ENCODE measurements at regions not wholly inside any gene's neighbourhood (a gene's known extent, or its start where the extent isn't known, plus 50 kb on each side); places are given as distances from the start of the nearest gene placed in this dataset.
A peak's percentile ranks its signal among the peaks of the same experiment; 100 is the strongest.

DNA sequence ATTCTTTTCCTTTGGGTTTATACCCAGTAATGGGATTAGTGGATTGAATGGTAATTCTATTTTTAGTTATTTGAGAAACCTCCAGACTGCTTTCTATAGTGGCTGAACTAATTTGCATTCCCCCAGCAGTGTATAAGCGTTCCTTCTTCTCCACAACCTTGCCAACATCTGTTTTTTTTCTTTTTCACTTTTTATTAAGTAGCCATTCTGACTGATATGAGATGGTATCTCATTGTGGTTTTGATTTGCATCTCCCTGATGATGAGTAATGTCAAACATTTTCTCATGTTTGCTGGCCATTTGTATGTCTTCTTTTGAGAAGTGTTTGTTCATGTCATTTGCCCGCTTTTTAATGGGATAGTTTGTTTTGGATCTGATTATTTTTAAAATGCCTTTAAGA is 64.1 kb upstream of the MEIS1 start:
- Mint-ChIP-seq H3K9me3 (ENCODE audit: unreplicated experiment) (no peaks in the 10 kb centered on the region), H3K27ac (ENCODE audit: unreplicated experiment) (no peak overlapping the region), H3K36me3 (ENCODE audit: low read depth, unreplicated experiment) (no peaks in the 10 kb centered on the region), H3K4me1 (ENCODE audit: low read depth, unreplicated experiment) (no peaks in the 10 kb centered on the region), H3K4me3 (ENCODE audit: unreplicated experiment) (no peak overlapping the region), H3K27me3 (ENCODE audit: low read depth, unreplicated experiment) (no peaks in the 10 kb centered on the region)
- Histone ChIP-seq H3K27me3 (ENCODE audit: insufficient read depth, low read length) (peaks cover 29% of the 10 kb centered on the region), H3K4me2 (ENCODE audit: low read length) (no peak overlapping the region), H3K4me3 (ENCODE audit: insufficient read depth, low read depth, low read length) (no peak overlapping the region), H3K9me3 (ENCODE audit: insufficient read depth, low read depth, low read length) (no peaks in the 10 kb centered on the region), H4K20me1 (ENCODE audit: insufficient read depth, low read length) (no peaks in the 10 kb centered on the region), H3K36me3 (ENCODE audit: insufficient read depth, low read length) (no peaks in the 10 kb centered on the region), H3K79me2 (ENCODE audit: insufficient read depth, low read length) (no peaks in the 10 kb centered on the region), H3K27ac (ENCODE audit: low read depth, low read length) (no peak overlapping the region), H3K4me1 (ENCODE audit: insufficient read depth, low read length) (no peaks in the 10 kb centered on the region), H3K9ac (ENCODE audit: low read length) (no peak overlapping the region), H2AFZ (ENCODE audit: low read depth, low read length) (no peak overlapping the region)
- TF ChIP-seq, protein P1, sequence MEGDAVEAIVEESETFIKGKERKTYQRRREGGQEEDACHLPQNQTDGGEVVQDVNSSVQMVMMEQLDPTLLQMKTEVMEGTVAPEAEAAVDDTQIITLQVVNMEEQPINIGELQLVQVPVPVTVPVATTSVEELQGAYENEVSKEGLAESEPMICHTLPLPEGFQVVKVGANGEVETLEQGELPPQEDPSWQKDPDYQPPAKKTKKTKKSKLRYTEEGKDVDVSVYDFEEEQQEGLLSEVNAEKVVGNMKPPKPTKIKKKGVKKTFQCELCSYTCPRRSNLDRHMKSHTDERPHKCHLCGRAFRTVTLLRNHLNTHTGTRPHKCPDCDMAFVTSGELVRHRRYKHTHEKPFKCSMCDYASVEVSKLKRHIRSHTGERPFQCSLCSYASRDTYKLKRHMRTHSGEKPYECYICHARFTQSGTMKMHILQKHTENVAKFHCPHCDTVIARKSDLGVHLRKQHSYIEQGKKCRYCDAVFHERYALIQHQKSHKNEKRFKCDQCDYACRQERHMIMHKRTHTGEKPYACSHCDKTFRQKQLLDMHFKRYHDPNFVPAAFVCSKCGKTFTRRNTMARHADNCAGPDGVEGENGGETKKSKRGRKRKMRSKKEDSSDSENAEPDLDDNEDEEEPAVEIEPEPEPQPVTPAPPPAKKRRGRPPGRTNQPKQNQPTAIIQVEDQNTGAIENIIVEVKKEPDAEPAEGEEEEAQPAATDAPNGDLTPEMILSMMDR (IDR thresholded peaks at IDR 0.05; ENCODE audit: insufficient read depth, low read depth, low read length): no peak
- TF ChIP-seq EZH2 (IDR thresholded peaks at IDR 0.05; ENCODE audit: insufficient read depth, low read length): no peak
- FAIRE-seq: no peak
- DNase-seq (ENCODE audit: low read depth): no peak

GRCh38 chr2:66366619-66367018 is 68.3 kb upstream of the MEIS1 start:
- Mint-ChIP-seq H3K27ac (ENCODE audit: unreplicated experiment) (no peak overlapping the region), H3K9me3 (ENCODE audit: unreplicated experiment) (no peaks in the 10 kb centered on the region), H3K36me3 (ENCODE audit: low read depth, unreplicated experiment) (no peaks in the 10 kb centered on the region), H3K4me1 (ENCODE audit: low read depth, unreplicated experiment) (no peaks in the 10 kb centered on the region), H3K4me3 (ENCODE audit: unreplicated experiment) (no peak overlapping the region), H3K27me3 (ENCODE audit: low read depth, unreplicated experiment) (no peaks in the 10 kb centered on the region)
- H3K27ac ChIP-seq (ENCODE audit: low read depth, low read length): no peak overlapping the region
- no peak for DNase-seq (ENCODE audit: low read depth)
- H3K79me2 ChIP-seq (ENCODE audit: insufficient read depth, low read length): no peaks in the 10 kb centered on the region
- H3K36me3 ChIP-seq (ENCODE audit: insufficient read depth, low read length): no peaks in the 10 kb centered on the region
- H3K9ac ChIP-seq (ENCODE audit: low read length): no peak overlapping the region
- H3K27me3 ChIP-seq (ENCODE audit: insufficient read depth, low read length): peaks cover 47% of the 10 kb centered on the region
- FAIRE-seq: no peak
- H3K4me1 ChIP-seq (ENCODE audit: insufficient read depth, low read length): peaks cover 10% of the 10 kb centered on the region
- TF ChIP-seq, protein P1 (IDR thresholded peaks at IDR 0.05; ENCODE audit: insufficient read depth, low read depth, low read length): no peak
- TF ChIP-seq EZH2 (IDR thresholded peaks at IDR 0.05; ENCODE audit: insufficient read depth, low read length): no peak
- H2AFZ ChIP-seq (ENCODE audit: low read depth, low read length): no peak overlapping the region
- no peak overlapping the region for H3K4me2 ChIP-seq (ENCODE audit: low read length)
- H3K4me3 ChIP-seq (ENCODE audit: insufficient read depth, low read depth, low read length): no peak overlapping the region
- no peaks in the 10 kb centered on the region for H4K20me1 ChIP-seq (ENCODE audit: insufficient read depth, low read length)
- no peaks in the 10 kb centered on the region for H3K9me3 ChIP-seq (ENCODE audit: insufficient read depth, low read depth, low read length)

- H3K4me2 ChIP-seq (ENCODE audit: low read length): peak overlapping the region; percentile 34
Measured at GRCh38 chr2:66364495-66365333, 70.2 kb upstream of the MEIS1 start.

More at GRCh38 chr2:66364495-66365333, 70.2 kb upstream of the MEIS1 start:
- H3K4me3 Mint-ChIP-seq (ENCODE audit: unreplicated experiment): no peak overlapping the region
- H3K36me3 Mint-ChIP-seq (ENCODE audit: low read depth, unreplicated experiment): no peaks in the 10 kb centered on the region
- H3K9me3 Mint-ChIP-seq (ENCODE audit: unreplicated experiment): no peaks in the 10 kb centered on the region
- no peaks in the 10 kb centered on the region for H3K36me3 ChIP-seq (ENCODE audit: insufficient read depth, low read length)
- peaks cover 53% of the 10 kb centered on the region for H3K27me3 ChIP-seq (ENCODE audit: insufficient read depth, low read length)
- no peak overlapping the region for H3K4me3 ChIP-seq (ENCODE audit: insufficient read depth, low read depth, low read length)
- no peaks in the 10 kb centered on the region for H3K9me3 ChIP-seq (ENCODE audit: insufficient read depth, low read depth, low read length)
- no peak overlapping the region for H3K27ac ChIP-seq (ENCODE audit: low read depth, low read length)
- H3K79me2 ChIP-seq (ENCODE audit: insufficient read depth, low read length): no peaks in the 10 kb centered on the region
- H3K9ac ChIP-seq (ENCODE audit: low read length): no peak overlapping the region
- H3K27ac Mint-ChIP-seq (ENCODE audit: unreplicated experiment): no peak overlapping the region
- peak; percentile 34 for FAIRE-seq
- H3K4me1 Mint-ChIP-seq (ENCODE audit: low read depth, unreplicated experiment): no peaks in the 10 kb centered on the region
- no peak overlapping the region for H2AFZ ChIP-seq (ENCODE audit: low read depth, low read length)
- peaks cover 10% of the 10 kb centered on the region for H3K4me1 ChIP-seq (ENCODE audit: insufficient read depth, low read length)
- DNase-seq (ENCODE audit: low read depth): peak; percentile 94
- no peaks in the 10 kb centered on the region for H3K27me3 Mint-ChIP-seq (ENCODE audit: low read depth, unreplicated experiment)
- TF ChIP-seq, protein P1 (IDR thresholded peaks at IDR 0.05; ENCODE audit: insufficient read depth, low read depth, low read length): no peak
- TF ChIP-seq EZH2 (IDR thresholded peaks at IDR 0.05; ENCODE audit: insufficient read depth, low read length): no peak
- H4K20me1 ChIP-seq (ENCODE audit: insufficient read depth, low read length): no peaks in the 10 kb centered on the region
